GM18907 (cell line): ENCODE measurements at regions not wholly inside any gene's neighbourhood (a gene's known extent, or its start where the extent isn't known, plus 50 kb on each side); places are given as distances from the start of the nearest gene placed in this dataset.
"Not testable (repeated sequence)": the region's sequence is repeated elsewhere in the genome, so short reads cannot be mapped to it uniquely, and the experiment has no call there.

ENCODE experiments used
- ATAC-seq: cut with Tn5 transposase; IDR thresholded peaks from one replicate; pipeline ENCODE4 v1.9.1; 2021; ENCODE audit warnings: mild to moderate bottlenecking, moderate library complexity; ENCODE audit not compliant: unreplicated experiment

DNA sequence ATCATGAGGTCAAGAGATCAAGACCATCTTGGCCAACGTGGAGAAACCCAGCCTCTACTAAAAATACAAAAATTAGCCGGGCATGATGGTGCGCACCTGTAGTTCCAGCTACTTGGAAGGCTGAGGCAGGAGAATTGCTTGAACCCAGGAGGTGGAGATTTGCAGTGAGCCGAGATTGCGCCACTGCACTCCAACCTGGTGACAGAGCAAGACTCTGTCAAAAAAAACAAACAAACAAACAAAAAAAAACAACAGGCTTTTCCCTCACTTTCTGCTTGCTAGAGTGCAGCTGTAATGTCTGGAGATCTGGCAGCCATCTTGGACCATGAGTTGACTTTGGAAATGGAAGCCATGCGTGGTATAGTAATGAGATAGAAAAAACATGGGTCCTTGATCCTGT is 101.1 kb upstream of the SHB start:
- not testable (repeated sequence) for ATAC-seq

DNA sequence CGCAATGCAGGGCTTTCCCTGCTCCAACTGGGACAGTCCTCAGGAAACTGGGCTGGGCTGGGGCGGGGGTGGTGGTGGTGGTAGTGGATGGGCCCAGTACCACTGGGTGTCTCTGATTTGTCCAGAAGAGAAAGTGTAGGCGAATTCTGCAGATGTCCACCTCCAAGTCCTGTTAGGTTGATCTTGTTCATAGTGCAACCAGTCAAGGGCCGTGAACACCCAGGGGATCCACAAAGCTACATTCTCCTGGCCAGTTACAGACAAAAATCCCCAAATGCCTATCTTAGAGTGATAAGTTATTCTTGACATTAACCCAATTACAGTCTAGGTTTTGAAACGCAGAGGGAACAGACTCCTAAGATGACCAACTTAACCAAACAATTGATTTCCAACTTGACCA is 97.5 kb upstream of the SHB start:
- no peak for ATAC-seq

DNA sequence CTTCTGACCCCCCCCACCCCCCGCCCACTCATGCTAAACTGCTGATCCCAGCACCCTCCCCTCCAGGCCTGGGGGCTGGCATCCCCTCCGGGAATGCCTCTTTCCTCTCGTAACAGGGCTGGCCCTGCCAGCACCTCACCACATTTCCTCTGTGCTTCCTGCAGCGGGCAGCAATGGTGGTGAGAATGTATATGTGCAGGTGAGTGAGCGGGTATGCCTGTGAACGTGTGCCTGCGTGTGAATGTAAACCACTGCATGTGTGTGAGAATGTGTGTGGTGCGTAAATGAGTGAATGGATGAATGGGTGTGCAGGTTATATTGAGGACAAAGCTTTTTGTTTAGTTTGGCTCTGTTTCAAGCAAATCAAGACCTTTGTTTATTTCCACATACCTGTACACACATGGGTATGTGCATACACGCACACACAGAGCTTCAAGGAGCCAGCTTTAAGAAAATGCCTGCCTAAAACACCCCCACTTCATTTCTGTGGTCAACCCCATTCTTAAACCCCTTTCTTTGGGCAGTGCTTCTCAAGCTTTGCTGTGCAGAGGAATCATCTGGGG is 95.7 kb upstream of the SHB start:
- no peak for ATAC-seq

DNA sequence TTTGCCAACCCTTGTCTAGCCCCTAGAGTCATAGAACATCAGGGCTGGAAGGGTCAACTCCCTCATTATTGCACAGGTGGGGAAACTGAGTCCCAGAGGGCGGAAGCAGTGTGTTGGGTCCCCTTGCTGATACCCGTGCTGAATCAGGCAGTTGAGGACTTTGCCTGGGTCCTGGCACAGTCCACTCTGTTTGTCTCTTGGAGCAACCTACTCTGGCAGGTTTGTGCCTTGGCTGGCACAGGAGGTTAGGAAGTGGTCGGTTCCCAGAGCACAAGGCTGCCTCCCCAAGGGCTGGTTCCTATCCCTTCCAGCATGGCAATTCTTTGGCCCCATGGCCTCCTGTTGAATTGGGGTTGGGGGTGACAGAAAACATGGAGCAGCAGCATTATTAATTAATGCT is 94.5 kb upstream of the SHB start:
- no peak for ATAC-seq

DNA sequence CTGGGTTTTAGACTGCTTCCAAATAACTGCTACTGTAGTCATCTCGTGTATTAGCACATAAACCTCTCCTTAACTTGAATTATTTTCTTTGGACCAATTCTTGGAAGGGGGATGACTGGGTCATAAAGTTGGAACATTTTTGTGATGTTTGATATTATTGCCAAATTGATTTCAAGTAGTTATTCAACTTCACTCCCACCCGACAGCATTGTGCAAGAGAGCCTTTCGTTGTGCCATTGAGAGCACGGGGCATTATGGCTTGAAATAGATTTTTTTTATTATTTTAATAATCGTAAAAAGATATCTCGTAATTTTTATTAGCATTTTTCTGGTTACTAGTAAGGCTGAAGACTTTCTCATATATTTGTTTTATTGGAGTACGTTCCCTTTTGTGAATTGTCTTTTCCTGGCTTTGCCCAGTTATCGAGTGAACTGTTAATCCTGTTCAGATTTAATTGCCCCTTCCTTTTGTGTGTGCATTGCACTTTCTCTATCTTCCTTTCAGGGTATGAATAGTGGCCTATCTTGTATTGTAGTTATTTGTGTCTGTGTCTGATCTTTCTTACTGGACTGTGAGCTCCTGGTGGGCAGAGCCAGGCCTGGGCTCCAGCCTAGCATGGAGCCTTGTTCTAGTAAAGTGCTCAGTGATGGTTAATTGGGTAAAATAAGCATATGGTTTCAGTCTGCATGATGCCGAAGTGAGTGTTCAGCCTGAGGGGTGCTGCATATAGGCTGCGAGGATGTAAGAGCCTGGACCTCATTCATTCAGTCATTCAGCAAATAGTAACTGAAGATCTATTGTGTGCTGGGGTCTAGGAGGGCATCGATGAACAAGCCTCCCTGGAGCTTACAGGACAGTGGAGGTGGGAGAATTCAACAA is 93.5 kb upstream of the SHB start:
- ATAC-seq: no peak

DNA sequence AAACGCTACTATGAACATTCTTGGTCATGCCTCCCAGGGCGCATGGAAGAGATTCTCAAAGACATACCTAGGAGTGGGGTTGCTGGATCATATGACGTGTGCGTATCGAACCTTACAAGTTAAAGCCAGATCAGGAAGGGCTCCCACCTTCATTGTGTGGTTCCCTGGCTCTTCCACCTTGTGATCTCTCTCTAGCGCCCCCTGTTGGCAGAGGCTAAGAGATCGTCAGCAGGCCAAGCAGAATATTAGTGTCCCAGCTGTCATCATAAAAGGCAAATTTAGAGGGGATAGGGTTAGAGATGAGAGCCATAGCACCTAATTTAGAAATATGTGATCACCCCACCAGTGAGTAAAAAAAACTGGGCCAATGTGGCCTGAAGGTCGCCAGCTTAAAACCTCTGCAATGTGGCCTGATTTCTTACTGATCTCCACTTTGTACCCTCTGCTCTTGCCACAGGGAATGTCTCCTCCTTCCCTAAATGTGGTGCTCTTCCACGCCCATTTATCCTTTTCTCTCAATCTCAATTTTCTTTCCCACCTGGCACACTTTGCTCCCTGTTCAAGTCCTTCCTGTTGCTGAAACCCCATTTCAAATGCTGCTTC is 91.7 kb upstream of the SHB start:
- ATAC-seq: no peak

DNA sequence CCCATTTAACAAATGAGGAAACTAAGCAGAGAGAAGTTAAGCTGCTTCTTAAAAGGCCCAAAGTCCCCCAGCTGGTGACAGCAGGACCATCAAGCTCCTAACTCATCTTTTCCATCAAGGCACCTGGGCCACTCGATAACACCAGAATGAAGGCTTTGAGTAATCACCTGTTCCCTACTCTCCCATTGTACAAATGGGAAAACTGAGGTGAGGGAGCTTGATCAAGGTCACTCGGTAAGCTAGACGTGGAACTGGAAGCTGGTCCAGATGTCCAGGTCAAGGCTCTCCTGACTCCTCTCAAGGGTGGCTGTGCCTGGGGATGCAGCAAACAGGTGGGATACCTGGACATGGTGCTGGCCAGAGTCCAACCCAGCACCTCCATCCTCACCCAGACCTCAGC is 90.6 kb upstream of the SHB start:
- ATAC-seq: no peak

DNA sequence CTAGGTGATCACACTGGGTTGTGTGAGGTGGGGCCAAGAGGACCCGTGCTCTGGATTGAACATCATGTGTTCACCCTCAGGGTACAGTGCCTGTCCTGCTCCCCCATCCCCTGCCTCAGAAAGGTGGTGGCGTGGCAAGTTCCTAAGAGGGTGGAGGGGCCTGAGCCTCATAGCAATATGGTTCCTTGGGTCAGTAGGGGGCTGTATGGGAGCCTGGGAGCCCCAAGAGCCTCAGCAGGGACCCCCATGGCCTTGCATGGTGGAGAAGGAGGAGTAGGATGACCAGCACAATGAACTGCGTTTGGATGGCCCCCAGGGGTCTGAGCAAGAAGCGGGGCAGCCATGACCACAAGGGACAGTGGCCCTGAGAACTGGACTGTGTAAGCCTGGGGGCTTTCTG is 89.6 kb upstream of the SHB start:
- no peak for ATAC-seq

DNA sequence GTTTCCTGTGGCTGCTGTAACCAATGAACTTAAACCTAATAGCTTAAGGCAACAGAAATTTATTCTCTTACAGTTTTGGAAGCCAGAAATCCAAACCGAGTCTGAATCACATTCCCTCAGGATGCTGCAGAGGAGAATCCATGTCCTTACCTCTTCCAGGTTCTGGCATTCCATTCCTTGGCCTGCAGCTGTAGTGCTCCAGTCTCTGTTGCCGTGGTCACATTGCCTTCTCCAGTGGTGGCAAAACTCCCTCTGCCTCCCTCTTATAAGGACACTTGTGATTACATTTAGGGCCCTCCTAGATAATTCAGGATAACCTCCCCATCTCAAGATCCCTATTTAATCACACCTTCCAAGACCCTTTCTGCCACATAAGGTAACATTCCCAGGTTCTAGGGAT is 88.7 kb upstream of the SHB start:
- ATAC-seq: no peak

DNA sequence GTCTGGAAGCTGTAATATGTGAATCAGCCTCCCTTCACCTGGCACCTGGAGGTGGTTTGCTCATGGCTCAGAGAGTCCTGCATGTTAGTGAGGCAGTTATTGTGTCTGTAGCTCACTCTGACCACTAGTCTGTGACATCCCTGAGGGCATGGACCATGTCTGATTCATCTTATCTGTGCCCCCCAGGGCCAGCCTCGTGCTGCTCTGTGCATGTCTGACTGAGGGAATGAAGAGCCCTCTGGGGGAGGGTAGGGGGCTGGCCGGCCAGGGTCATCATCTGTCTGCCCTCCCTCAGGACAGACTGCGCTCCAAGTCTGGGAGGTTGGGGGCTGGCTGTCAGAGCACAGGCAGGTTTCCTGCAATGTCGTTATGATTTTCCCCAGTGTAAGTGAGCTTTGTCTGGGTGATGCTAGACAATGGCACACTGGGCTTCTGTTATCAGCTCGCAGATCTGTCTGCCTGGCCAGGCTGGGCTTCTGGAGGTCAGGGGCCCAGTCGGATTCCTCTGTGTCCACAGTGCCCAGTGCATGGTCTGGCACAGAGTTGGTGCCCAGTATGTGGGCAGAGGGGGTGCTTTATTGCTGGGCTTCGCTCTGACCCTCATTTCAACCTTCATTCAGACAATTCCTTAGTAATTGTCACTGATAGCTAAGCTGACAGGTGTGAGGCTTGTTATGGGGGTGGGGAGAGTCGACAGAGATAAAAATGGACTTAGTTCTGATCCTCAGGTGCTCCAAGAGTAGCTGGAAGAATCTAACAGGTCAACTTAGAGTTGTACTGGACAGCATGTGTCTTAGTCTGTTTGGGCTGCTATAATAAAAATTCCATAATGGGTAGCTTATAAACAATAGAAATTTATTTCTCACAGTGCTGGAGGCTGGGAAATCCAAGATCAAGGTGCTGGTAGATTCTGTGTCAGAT is 85.7 kb upstream of the SHB start:
- no peak for ATAC-seq

DNA sequence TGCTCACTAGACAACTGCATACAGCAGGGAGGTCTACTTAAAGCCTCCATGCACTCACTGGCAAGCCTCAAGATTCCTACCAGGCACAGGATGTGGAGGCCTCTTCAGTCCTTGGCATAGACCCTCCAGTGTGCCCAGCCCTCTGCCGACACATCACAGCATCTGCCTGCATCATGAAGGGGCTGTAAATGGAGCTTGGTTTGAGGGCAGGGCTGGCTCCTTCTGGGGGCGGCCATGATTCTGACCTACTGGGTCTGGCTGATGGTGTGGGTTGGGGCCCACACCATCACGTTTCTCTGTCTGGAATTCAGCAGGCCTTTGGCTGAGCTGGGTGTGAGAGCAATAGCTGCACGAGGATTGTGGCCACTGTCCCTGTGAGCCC is 84.9 kb upstream of the SHB start:
- no peak for ATAC-seq

DNA sequence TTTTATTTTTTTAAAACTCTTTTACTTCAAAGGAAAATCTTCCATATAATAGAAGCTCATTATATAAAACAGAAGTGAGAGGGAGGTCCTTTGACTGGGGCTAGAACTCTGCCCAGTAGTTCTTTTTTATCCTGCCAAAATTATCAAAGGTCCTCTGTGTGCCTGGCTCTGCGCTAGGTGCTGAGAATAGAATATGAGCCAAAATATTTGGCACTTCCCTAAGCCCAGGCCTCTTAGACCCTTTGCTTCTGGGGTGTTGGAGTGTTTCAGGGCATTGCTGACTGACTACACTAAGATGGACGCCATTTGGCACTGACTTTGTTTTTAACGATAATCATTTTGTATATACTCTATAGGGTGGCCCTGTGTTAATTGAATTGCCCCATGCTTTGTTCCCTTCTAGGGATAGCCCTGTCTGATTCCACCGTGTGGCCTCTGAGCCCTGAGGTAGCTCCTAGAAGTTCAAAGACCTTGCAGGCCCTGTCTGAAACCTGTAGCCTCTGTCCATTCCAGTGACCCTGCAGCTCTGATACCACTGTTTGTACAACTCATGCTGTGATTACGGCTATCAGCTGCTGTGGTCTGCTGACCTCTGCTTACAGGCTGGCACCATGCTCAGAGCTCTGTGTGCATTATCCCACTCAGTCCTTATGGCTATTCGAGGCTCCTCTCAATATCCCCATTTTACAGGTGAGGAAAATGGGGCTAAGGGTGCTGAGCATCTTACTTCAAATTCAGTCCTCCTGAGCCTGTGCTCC is 84.3 kb upstream of the SHB start:
- ATAC-seq: no peak

DNA sequence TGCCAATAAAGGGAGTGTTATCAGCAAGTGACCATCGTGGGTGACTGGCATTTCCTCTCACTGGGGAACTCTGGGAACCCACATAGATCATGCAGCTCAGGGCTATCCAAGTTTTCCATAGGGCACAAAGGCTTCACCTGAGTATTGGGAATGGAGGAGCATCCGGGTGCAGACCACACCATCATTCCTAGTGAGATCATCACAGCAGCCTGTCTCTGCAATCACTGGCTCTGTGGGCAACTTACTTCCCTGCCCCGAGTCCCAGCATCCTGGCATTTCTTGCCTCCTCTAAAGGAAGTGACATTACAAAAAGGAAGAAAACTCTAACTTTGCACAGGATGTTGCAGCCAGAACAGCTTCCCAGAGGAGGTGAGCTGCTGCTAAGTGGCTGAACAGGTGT is 80.6 kb upstream of the SHB start:
- no peak for ATAC-seq

DNA sequence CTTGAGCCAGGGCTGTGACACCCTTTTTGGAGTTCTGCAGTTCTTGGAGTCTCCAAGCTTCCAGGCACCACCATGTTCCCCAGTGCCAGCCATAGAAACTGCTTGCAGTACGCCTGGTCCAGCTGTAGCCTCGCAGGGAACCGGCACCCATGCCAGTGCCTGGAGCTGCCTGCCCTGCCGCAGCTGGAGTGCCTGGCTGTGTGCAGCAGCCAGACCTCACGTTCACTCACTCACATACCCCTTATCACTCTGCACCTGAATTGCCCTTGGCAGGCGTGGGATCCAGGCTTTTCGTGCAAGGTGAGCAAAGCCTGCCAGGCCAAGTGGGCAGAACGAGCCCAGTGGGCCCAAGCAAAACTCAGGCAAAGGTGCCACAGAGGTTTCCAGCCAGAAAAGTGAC is 77.8 kb upstream of the SHB start:
- no peak for ATAC-seq

DNA sequence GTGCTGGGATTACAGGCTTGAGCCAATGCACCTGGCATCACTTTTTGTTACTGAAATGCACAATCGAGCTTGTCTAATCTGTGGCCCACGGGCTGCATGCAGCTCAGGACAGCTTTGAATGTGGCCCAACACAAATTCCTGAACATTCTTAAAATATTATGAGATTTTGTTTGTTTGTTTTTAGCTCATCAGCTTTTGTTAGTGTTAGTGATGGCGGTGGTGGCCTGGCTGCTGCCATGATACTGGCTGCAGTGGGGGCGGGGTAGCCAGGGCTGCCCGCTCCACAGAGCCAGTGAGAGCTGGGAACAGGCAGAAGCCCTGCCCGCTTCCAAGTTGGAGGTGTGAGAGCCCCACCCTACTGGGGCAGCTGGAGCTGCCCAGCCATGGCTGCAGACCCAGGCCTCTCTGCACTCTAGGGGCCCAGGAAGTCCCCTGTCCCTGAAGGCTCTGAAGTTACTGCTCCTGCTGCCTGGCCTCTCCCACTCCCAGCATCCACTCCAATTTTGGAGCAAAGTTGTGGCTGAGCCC is 76.6 kb upstream of the SHB start:
- ATAC-seq: no peak

DNA sequence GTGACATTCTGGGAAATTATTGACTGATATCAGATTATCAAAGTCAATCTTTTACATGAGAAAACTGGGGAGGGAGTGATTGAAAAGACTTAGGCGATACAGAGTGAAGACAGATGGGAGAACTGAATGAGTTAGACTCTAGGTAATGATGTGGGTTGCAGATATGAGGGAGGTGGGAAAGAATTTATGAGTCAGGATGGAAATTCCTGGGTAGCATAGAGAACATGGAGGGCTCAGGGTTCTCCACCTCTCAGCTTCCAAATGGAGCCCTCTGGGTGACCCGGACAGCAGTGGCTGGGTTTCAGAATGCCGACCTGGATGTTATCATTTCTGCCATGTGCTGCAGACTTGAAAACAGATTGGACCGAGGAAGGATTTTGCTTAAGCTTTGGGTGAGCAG is 75.4 kb upstream of the SHB start:
- ATAC-seq: no peak

DNA sequence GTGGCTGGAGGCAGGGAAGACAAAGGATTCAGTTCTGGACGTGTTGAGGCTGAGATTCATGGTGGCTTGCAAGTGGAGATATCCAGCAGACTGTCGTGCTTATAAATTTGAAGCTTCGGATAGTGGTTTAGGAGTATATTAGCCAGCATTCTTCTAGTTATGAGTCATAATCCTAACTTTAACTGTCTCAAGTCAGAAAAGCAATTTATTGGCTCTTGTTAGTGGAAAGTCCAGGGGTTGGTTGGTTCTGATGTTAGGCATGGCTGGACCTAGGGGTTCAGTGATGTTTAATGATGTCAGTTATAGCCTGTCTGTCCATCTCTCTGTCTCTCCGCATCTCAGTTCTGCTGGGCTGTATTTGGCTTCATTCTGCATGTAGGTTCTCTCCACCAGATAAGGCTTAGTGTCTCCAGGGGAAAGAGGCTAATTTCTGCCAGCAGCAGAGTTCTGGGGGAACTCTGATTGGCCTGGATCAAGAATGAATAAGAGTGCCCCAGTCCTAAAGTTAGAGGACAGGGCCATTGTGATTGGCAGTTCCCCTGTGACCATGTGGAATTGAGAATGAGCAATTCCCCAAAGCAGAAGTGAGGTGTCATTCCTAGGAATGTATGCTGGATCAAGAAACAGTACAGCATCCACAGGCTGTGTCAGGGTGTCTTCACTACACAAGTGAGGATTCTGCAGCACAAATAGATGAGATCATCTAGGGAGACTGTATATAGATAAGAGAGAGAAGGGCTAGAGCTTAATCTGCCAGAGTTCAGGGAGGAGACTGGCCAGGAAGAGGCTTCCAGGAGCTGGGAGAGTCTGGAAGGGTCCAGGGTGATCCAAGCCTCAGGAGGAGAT is 72.9 kb upstream of the SHB start:
- ATAC-seq: no peak

DNA sequence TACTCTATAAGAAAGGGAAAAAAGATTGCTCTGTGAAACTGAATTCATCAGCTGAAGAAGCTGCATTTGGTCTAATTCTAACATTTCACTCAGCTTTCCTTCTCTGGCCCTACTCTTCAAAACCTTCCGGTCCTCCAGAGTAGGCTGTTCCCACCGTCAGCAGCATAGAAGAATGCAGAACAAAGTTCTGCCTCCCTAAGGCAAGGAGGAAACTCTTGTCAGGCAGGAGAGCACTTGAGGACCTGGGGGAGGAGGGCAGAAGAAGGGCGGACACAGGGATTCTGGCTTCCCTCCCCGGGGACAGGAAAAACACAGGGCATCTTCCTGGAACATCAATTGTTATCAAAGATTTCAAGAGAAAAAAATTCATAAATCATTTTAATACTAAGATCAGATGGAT is 69.2 kb upstream of the SHB start:
- no peak for ATAC-seq

DNA sequence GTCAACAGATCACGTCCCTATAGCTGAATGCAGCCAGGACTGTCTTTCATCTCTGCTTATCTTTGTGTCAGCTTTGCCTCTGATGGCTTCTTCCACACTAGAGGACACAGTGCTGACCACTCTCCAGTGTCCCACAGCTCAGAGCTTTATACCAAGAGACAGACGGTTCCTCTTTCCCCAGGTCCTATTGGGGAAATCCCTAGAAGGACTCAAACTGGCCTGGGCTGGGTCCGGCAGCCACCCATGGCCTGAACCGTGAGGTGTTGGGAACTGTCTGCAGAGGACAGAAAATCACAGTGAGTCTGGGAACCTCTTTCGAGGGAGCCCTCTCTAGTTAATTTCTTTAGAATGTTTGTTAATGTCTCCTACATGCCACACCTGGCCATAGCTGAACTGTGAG is 68.3 kb upstream of the SHB start:
- ATAC-seq: no peak

DNA sequence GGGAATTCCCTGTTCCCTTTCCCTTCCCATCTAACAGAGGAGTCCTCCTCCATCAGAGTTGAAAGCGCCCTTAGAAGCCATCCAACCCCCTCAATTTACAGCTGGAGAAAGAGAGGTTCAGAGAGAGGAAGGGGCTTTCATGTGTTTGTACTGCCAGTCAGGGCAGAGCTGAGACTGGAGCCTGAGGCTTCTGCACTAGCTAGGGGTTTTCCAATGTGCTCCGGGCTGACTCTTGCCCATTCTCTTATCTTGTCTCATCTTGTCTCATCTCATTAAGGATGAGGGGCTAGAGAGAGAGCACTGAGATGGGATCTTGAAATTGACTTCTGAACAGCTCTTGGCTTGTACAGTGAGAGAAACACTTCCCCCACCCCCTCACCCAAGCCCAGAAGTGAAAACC is 67.4 kb upstream of the SHB start:
- no peak for ATAC-seq
